GM12878 (cell line): ENCODE measurements at regions not wholly inside any gene's neighbourhood (a gene's known extent, or its start where the extent isn't known, plus 50 kb on each side); places are given as distances from the start of the nearest gene placed in this dataset.

Source experiments
- ASH2L ChIP-seq: fragments of 300-600, 200-600 bp; sonication (generic); IDR thresholded peaks from 2 replicates; pipeline ENCODE4 v1.6.1; 2017; ENCODE audit warnings: low read depth, mild to moderate bottlenecking, borderline replicate concordance
- CREM ChIP-seq: IDR thresholded peaks from 2 replicates; pipeline ENCODE4 v1.6.1; 2014; ENCODE audit warnings: antibody characterized with exemption, low read depth
- HCFC1 ChIP-seq: fragments of 150-350 bp; IDR thresholded peaks from 2 replicates; pipeline ENCODE4 v1.6.1; 2014; ENCODE audit warnings: low read length
- MTA2 ChIP-seq: fragments of 450-650 bp; IDR thresholded peaks from 2 replicates; pipeline ENCODE4 v1.6.1; 2016; ENCODE audit warnings: low read depth, mild to moderate bottlenecking, moderate library complexity
- PAX5 ChIP-seq: IDR thresholded peaks from 2 replicates; pipeline ENCODE4 v1.6.1; 2011; ENCODE audit warnings: low read depth, low read length, borderline replicate concordance
- RAD51 ChIP-seq: fragments of 450-650 bp; IDR thresholded peaks from 2 replicates; pipeline ENCODE4 v1.6.1; 2016; ENCODE audit warnings: moderate library complexity, mild to moderate bottlenecking, inconsistent platforms
- SREBF1 ChIP-seq: IDR thresholded peaks from 2 replicates; pipeline ENCODE4 v1.6.1; 2012; ENCODE audit warnings: mild to moderate bottlenecking, low read length
- TCF7 ChIP-seq: IDR thresholded peaks from 2 replicates; pipeline ENCODE4 v1.6.1; 2014; ENCODE audit warnings: antibody characterized with exemption, borderline replicate concordance
- TF ChIP-seq, protein P1 (sequence below): IDR thresholded peaks from 2 replicates; pipeline ENCODE4 v1.6.1; 2011; ENCODE audit warnings: mild to moderate bottlenecking, low read depth, low read length, moderate library complexity; ENCODE audit not compliant: insufficient replicate concordance
- TF ChIP-seq, protein P2 (sequence below): IDR thresholded peaks from 2 replicates; pipeline ENCODE4 v1.6.1; 2012; ENCODE audit warnings: low read length, inconsistent platforms
- TF ChIP-seq, protein P3 (sequence below): fragments of 450-650 bp; formaldehyde crosslinking; IDR thresholded peaks from 2 replicates; pipeline ENCODE4 v1.4.0; 2020; ENCODE audit warnings: mild to moderate bottlenecking, moderate library complexity
- TF ChIP-seq, protein P4 (sequence below): fragments of 450-650 bp; IDR thresholded peaks from 2 replicates; pipeline ENCODE4 v1.6.1; 2016; ENCODE audit warnings: mild to moderate bottlenecking

DNA sequence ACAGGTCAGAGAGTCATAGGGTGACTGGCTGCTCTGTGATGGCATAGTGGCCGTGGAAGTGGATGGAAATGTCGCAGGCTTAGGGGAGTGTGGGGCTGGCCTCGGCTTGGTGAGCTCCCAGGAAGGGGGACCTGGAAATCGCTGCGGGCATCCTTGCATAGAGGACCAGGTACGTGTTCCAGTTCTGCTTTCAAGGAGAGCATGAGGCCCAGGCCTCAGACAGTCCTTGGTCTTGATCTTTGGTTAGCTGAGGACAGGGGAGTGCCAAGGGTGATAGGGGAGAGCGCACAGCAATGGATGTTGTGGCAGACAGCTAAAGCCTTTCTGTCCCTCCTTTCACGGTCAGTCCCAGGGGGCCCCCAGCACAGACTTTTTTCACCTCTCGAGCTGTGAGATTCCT lies 110.5 kb downstream of the SNRPN start (continued):
- TF ChIP-seq, protein P1, sequence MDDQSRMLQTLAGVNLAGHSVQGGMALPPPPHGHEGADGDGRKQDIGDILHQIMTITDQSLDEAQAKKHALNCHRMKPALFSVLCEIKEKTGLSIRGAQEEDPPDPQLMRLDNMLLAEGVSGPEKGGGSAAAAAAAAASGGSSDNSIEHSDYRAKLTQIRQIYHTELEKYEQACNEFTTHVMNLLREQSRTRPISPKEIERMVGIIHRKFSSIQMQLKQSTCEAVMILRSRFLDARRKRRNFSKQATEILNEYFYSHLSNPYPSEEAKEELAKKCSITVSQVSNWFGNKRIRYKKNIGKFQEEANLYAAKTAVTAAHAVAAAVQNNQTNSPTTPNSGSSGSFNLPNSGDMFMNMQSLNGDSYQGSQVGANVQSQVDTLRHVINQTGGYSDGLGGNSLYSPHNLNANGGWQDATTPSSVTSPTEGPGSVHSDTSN, result no peak
- TF ChIP-seq ASH2L, result no peak
- no peak for TF ChIP-seq CREM
- TF ChIP-seq, protein P2, sequence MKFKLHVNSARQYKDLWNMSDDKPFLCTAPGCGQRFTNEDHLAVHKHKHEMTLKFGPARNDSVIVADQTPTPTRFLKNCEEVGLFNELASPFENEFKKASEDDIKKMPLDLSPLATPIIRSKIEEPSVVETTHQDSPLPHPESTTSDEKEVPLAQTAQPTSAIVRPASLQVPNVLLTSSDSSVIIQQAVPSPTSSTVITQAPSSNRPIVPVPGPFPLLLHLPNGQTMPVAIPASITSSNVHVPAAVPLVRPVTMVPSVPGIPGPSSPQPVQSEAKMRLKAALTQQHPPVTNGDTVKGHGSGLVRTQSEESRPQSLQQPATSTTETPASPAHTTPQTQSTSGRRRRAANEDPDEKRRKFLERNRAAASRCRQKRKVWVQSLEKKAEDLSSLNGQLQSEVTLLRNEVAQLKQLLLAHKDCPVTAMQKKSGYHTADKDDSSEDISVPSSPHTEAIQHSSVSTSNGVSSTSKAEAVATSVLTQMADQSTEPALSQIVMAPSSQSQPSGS, result no peak
- no peak for TF ChIP-seq TCF7
- TF ChIP-seq MTA2, result no peak
- TF ChIP-seq, protein P3, sequence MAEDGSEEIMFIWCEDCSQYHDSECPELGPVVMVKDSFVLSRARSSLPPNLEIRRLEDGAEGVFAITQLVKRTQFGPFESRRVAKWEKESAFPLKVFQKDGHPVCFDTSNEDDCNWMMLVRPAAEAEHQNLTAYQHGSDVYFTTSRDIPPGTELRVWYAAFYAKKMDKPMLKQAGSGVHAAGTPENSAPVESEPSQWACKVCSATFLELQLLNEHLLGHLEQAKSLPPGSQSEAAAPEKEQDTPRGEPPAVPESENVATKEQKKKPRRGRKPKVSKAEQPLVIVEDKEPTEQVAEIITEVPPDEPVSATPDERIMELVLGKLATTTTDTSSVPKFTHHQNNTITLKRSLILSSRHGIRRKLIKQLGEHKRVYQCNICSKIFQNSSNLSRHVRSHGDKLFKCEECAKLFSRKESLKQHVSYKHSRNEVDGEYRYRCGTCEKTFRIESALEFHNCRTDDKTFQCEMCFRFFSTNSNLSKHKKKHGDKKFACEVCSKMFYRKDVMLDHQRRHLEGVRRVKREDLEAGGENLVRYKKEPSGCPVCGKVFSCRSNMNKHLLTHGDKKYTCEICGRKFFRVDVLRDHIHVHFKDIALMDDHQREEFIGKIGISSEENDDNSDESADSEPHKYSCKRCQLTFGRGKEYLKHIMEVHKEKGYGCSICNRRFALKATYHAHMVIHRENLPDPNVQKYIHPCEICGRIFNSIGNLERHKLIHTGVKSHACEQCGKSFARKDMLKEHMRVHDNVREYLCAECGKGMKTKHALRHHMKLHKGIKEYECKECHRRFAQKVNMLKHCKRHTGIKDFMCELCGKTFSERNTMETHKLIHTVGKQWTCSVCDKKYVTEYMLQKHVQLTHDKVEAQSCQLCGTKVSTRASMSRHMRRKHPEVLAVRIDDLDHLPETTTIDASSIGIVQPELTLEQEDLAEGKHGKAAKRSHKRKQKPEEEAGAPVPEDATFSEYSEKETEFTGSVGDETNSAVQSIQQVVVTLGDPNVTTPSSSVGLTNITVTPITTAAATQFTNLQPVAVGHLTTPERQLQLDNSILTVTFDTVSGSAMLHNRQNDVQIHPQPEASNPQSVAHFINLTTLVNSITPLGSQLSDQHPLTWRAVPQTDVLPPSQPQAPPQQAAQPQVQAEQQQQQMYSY (CRISPR knock-in tag), result no peak
- no peak for TF ChIP-seq HCFC1
- no peak for TF ChIP-seq SREBF1
- TF ChIP-seq PAX5, result no peak
- TF ChIP-seq, protein P4, sequence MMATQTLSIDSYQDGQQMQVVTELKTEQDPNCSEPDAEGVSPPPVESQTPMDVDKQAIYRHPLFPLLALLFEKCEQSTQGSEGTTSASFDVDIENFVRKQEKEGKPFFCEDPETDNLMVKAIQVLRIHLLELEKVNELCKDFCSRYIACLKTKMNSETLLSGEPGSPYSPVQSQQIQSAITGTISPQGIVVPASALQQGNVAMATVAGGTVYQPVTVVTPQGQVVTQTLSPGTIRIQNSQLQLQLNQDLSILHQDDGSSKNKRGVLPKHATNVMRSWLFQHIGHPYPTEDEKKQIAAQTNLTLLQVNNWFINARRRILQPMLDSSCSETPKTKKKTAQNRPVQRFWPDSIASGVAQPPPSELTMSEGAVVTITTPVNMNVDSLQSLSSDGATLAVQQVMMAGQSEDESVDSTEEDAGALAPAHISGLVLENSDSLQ, result no peak
- no peak for TF ChIP-seq RAD51
